GM12878 (cell line): ENCODE measurements at regions not wholly inside any gene's neighbourhood (a gene's known extent, or its start where the extent isn't known, plus 50 kb on each side); places are given as distances from the start of the nearest gene placed in this dataset.

Source experiments
- CHD2 ChIP-seq: IDR thresholded peaks from 2 replicates; pipeline ENCODE4 v1.6.1; 2011; ENCODE audit warnings: low read depth, low read length, improper control_type of control experiment, borderline replicate concordance
- EZH2 ChIP-seq: IDR thresholded peaks from 2 replicates; pipeline ENCODE4 v1.6.1; 2012; ENCODE audit warnings: low read depth, mild to moderate bottlenecking, control low read depth, inconsistent platforms, low read length, borderline replicate concordance; ENCODE audit not compliant: control insufficient read depth
- POLR2A ChIP-seq: IDR thresholded peaks from 2 replicates; pipeline ENCODE4 v1.6.1; 2011; ENCODE audit warnings: low read depth, mild to moderate bottlenecking, low read length
- POLR2AphosphoS2 ChIP-seq: IDR thresholded peaks from 2 replicates; pipeline ENCODE4 v1.6.1; 2011; ENCODE audit warnings: low read depth, mild to moderate bottlenecking, low read length, improper control_type of control experiment, moderate library complexity
- POLR2AphosphoS5 ChIP-seq: IDR thresholded peaks from 2 replicates; pipeline ENCODE4 v1.6.1; 2011; ENCODE audit warnings: mild to moderate bottlenecking, low read length, inconsistent platforms
- YY1 ChIP-seq: IDR thresholded peaks from 2 replicates; pipeline ENCODE4 v1.6.1; 2011; ENCODE audit warnings: low read depth, mild to moderate bottlenecking, low read length
- TF ChIP-seq, protein P1 (sequence below): IDR thresholded peaks from 2 replicates; pipeline ENCODE4 v1.6.1; 2012; ENCODE audit warnings: low read depth, low read length, improper control_type of control experiment
- TF ChIP-seq, protein P2 (sequence below), 3 experiments: IDR thresholded peaks in 2 of 3; conservative IDR thresholded peaks in 1 of 3; 2 replicates each; pipeline ENCODE4 v1.5.1; 2011; ENCODE audit warnings: low read depth in 3 of 3, low read length in 3 of 3, mild to moderate bottlenecking in 3 of 3, control low read depth in 2 of 3, moderate library complexity in 2 of 3, inconsistent platforms in 1 of 3, mixed read lengths in 1 of 3; ENCODE audit not compliant: control insufficient read depth in 2 of 3, insufficient read depth in 1 of 3; ENCODE audit errors: extremely low read depth in 1 of 3

GRCh38 chr2:180677200-180677599 lies 303.2 kb upstream of the UBE2E3 start:
- TF ChIP-seq POLR2A (no peak), CHD2 (no peak), EZH2 (no peak), POLR2AphosphoS5 (no peak), POLR2AphosphoS2 (no peak), YY1 (no peak)
- TF ChIP-seq, protein P1, sequence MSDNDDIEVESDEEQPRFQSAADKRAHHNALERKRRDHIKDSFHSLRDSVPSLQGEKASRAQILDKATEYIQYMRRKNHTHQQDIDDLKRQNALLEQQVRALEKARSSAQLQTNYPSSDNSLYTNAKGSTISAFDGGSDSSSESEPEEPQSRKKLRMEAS = no peak
- TF ChIP-seq, protein P2, sequence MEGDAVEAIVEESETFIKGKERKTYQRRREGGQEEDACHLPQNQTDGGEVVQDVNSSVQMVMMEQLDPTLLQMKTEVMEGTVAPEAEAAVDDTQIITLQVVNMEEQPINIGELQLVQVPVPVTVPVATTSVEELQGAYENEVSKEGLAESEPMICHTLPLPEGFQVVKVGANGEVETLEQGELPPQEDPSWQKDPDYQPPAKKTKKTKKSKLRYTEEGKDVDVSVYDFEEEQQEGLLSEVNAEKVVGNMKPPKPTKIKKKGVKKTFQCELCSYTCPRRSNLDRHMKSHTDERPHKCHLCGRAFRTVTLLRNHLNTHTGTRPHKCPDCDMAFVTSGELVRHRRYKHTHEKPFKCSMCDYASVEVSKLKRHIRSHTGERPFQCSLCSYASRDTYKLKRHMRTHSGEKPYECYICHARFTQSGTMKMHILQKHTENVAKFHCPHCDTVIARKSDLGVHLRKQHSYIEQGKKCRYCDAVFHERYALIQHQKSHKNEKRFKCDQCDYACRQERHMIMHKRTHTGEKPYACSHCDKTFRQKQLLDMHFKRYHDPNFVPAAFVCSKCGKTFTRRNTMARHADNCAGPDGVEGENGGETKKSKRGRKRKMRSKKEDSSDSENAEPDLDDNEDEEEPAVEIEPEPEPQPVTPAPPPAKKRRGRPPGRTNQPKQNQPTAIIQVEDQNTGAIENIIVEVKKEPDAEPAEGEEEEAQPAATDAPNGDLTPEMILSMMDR (IDR thresholded peaks at IDR 0.05 in 2 of 3, conservative IDR thresholded peaks at IDR 0.05 in 1 of 3; ENCODE audit: control insufficient read depth in 2 of 3, extremely low read depth in 1 of 3, insufficient read depth in 1 of 3, low read depth in 3 of 3, low read length in 3 of 3) = no peak
